SU-DHL-6 (cell line): ENCODE measurements at regions not wholly inside any gene's neighbourhood (a gene's known extent, or its start where the extent isn't known, plus 50 kb on each side); places are given as distances from the start of the nearest gene placed in this dataset.

Experiments used
- EZH2phosphoT487 ChIP-seq: fragments of 200-600 bp; sonication (generic), shearing (Covaris generic); conservative IDR thresholded peaks from 2 replicates; pipeline ENCODE4 v1.6.1; 2018; ENCODE audit warnings: mild to moderate bottlenecking, antibody characterized with exemption, low read length, moderate library complexity, mixed read lengths
- TF ChIP-seq, protein P1 (sequence below): fragments of 200-600 bp; sonication (generic); IDR thresholded peaks from one replicate; pipeline ENCODE4 v1.5.1; 2017; ENCODE audit warnings: antibody characterized with exemption, mild to moderate bottlenecking, low read length, moderate library complexity; ENCODE audit not compliant: insufficient read depth, poor library complexity, severe bottlenecking

DNA sequence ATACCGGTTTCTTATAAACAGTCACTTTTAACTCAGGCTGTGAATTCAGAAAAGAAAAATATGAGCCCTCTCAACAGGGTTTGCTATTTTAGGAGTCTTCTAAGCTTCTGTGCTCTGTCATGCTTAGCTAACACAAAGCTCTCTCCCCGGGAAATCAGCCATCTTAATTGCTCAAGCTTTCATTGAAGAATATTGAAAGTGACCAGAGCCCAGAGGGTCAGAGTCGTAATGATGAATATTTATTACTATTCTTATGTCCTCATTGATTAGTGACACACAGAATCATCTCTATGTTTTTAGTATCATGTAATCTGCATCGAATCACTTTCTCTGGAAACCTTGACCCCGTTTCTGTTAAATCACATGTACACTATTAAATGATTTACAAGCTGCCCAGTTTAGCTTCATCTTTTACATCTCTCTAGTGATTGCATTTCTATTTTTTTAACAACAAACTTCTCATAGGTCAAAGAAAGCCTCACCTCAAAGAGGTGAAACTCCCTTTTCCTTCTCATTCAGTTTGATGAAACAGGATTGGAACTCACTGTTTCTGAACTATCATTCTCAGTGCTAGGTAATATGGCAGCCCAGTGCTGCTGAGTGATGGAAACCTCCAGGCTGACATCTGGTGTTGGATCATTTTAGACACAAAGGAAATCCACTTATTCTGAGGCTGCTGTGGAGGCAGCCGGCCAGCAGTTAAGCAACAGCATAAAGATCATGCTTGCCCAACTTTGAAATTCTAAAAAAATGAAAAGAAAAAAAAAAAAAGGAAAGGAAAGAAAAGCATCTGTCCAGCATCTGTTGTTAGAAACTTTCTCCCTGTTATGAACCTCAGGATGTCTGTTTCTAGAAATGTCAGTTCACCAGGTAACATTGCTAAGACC, 96.3 kb downstream of the RFPL4B start:
- TF ChIP-seq, protein P1, sequence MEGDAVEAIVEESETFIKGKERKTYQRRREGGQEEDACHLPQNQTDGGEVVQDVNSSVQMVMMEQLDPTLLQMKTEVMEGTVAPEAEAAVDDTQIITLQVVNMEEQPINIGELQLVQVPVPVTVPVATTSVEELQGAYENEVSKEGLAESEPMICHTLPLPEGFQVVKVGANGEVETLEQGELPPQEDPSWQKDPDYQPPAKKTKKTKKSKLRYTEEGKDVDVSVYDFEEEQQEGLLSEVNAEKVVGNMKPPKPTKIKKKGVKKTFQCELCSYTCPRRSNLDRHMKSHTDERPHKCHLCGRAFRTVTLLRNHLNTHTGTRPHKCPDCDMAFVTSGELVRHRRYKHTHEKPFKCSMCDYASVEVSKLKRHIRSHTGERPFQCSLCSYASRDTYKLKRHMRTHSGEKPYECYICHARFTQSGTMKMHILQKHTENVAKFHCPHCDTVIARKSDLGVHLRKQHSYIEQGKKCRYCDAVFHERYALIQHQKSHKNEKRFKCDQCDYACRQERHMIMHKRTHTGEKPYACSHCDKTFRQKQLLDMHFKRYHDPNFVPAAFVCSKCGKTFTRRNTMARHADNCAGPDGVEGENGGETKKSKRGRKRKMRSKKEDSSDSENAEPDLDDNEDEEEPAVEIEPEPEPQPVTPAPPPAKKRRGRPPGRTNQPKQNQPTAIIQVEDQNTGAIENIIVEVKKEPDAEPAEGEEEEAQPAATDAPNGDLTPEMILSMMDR: no peak
- TF ChIP-seq EZH2phosphoT487: no peak
